Mucosa of rectum (tissue), 2 donors: ENCODE measurements at regions not wholly inside any gene's neighbourhood (a gene's known extent, or its start where the extent isn't known, plus 50 kb on each side); places are given as distances from the start of the nearest gene placed in this dataset.

ENCODE experiments used
- H3K27ac ChIP-seq, 2 donors: one replicate each; pipeline ENCODE4 v1.7.0; 2013; ENCODE audit warnings: inconsistent platforms in 2 of 2, low read depth in 2 of 2, low read length in 2 of 2
- H3K27me3 ChIP-seq, 2 donors: one replicate each; pipeline ENCODE4 v1.7.0; 2013; ENCODE audit warnings: low read length in 2 of 2; ENCODE audit not compliant: control insufficient read depth in 2 of 2, insufficient read depth in 2 of 2
- H3K36me3 ChIP-seq, 2 donors: one replicate each; pipeline ENCODE4 v1.7.0; 2013; ENCODE audit warnings: low read length in 2 of 2; ENCODE audit not compliant: control insufficient read depth in 2 of 2, insufficient read depth in 2 of 2
- H3K4me1 ChIP-seq, 2 donors: one replicate each; pipeline ENCODE4 v1.7.0; 2013; ENCODE audit warnings: low read length in 2 of 2, mild to moderate bottlenecking in 1 of 2; ENCODE audit not compliant: control insufficient read depth in 2 of 2, insufficient read depth in 2 of 2
- H3K4me3 ChIP-seq, 2 donors: one replicate each; pipeline ENCODE4 v1.7.0; 2013; ENCODE audit warnings: low read length in 2 of 2
- H3K9ac ChIP-seq, 2 donors: one replicate each; pipeline ENCODE4 v1.7.0; 2013; ENCODE audit warnings: low read length in 2 of 2, low read depth in 1 of 2, mild to moderate bottlenecking in 1 of 2
- H3K9me3 ChIP-seq, 2 donors: one replicate each; pipeline ENCODE4 v1.7.0; 2013; ENCODE audit warnings: low read length in 2 of 2; ENCODE audit not compliant: control insufficient read depth in 2 of 2
- donor health status: healthy.
- donor health status: Normal muscosa, but diverticular disease.

DNA sequence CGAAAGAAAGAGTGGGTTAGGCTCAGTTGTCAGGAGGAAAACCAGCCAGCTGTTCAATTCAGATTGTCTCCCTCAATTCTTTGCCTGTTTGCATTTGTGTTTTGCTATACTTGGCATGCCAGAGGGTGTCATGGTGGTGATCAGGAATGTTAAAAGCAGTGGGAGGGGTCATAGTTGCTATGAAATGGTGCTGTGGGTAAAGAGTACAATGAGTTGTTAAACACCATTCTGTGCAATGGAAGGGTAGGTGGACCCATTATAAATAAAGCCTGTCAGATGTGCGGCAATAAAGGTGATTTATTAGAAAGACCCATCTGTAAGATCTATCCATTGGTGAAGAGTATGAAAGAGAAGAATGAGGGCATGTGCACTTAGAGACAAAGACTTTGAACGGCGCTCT, 82.2 kb downstream of the MRPL32 start:
- no peak overlapping the region for H3K9ac ChIP-seq
- H3K27me3 ChIP-seq = no peaks in the 10 kb centered on the region
- no peak overlapping the region for H3K27ac ChIP-seq
- no peaks in the 10 kb centered on the region for H3K9me3 ChIP-seq
- H3K4me3 ChIP-seq = no peak overlapping the region
- no peaks in the 10 kb centered on the region for H3K4me1 ChIP-seq
- H3K36me3 ChIP-seq = no peaks in the 10 kb centered on the region

DNA sequence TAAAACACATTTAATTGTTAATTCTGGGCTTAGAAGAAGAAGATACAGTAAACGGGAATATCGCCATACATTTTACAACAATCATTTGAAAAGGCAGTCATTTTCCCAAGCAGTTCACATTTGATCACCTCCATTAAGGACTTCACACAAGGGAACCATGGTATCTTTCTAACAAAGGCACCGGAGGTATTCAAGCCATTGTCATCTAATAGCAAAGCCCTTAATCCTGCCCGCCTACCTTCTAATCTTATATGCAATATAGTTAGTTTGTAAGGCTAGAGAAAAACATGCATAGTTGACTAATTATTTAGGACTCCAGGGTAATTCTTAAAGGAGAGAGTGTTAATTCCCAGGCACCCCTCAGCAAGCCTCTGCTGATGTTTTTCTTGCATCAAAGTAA, 83.1 kb downstream of the MRPL32 start:
- H3K27ac ChIP-seq = no peak overlapping the region
- no peaks in the 10 kb centered on the region for H3K9me3 ChIP-seq
- H3K4me1 ChIP-seq = no peaks in the 10 kb centered on the region
- H3K9ac ChIP-seq = no peak overlapping the region
- H3K4me3 ChIP-seq = no peak overlapping the region
- no peaks in the 10 kb centered on the region for H3K27me3 ChIP-seq
- no peaks in the 10 kb centered on the region for H3K36me3 ChIP-seq

DNA sequence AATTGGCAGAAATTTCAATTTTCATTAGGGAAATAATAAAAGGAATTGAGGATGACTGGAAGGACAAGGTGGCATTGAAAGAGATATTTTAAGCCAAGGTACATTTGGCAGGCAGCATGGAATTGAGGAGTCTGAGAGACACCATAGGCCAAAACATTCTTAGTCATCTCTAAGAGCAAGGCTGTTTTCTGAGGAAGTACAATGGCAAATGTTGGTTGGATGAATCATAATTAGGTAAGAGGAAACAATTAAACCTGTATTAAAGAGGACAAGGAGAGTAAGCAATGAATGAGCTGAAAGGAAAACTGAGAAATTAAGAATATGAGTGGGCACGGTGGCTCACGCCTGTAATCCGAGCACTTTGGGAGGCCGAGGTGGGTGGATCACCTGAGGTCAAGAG, 86.3 kb downstream of the MRPL32 start:
- Histone ChIP-seq H3K9ac (no peak overlapping the region), H3K36me3 (no peaks in the 10 kb centered on the region), H3K27ac (no peak overlapping the region), H3K27me3 (no peaks in the 10 kb centered on the region), H3K4me1 (no peaks in the 10 kb centered on the region), H3K9me3 (no peaks in the 10 kb centered on the region), H3K4me3 (no peak overlapping the region)

DNA sequence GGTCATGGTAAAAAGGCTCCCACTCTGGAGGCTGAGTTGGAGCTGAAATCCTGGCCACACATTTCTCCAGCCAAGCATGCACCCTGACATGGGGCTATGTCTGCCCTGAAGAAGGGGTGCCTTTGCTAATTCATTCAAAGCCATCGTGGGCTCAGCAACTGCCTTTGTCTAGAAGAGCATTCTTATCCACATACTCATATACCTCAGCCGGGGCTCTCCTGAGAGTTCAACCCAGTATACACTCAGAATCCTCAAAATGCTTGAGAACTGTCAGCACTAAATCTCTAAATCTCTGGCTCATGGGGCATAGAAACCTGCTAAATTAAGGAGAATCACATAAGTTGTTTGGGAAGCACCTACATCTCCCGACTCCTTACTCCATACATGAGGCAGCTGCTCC, 89.3 kb downstream of the MRPL32 start:
- Histone ChIP-seq H3K4me1 (no peaks in the 10 kb centered on the region), H3K9me3 (no peaks in the 10 kb centered on the region), H3K9ac (no peak overlapping the region), H3K27ac (no peak overlapping the region), H3K27me3 (no peaks in the 10 kb centered on the region), H3K4me3 (no peak overlapping the region), H3K36me3 (no peaks in the 10 kb centered on the region)

DNA sequence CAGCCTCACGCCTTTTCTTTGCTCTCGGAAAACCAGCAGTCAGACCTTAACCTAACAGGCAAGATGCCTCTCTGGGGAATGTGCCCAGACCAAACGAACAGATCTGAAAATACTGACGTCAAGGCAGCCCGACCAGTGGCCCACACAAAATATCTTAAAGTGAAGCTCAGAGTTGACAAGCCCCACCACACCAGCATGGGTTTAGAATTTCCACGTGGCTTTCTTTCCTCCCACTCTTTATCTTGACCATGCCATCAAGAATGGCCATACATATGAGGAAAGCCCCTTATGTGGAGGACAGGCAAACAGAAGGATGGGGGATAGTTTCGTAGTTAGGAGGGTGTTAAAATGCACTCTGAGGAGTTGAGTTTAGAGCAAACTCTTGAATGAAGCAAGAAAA, 89.8 kb downstream of the MRPL32 start:
- Histone ChIP-seq H3K27me3 (no peaks in the 10 kb centered on the region), H3K36me3 (no peaks in the 10 kb centered on the region), H3K9ac (no peak overlapping the region), H3K4me1 (no peaks in the 10 kb centered on the region), H3K9me3 (no peaks in the 10 kb centered on the region), H3K27ac (no peak overlapping the region), H3K4me3 (no peak overlapping the region)

DNA sequence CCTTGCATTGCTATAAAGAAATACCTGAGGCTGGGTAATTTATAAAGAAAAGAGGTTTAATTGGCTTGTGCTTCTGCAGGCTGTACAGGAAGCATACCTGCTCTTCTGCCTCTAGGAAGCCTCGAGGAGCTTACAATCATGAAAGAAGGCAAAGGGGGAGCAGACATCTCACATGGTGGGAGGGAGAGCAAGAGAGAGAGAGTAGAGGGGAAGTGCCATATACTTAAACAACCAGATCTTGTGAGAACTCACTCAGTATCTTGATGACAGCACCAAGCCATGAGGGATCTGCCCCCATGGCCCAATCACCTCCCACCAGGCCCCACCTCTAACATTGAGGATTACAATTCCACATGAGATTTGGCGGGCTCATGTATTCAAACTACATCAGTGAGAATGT, 79.1 kb upstream of the HECW1 start:
- no peaks in the 10 kb centered on the region for H3K27me3 ChIP-seq
- H3K27ac ChIP-seq = no peak overlapping the region

DNA sequence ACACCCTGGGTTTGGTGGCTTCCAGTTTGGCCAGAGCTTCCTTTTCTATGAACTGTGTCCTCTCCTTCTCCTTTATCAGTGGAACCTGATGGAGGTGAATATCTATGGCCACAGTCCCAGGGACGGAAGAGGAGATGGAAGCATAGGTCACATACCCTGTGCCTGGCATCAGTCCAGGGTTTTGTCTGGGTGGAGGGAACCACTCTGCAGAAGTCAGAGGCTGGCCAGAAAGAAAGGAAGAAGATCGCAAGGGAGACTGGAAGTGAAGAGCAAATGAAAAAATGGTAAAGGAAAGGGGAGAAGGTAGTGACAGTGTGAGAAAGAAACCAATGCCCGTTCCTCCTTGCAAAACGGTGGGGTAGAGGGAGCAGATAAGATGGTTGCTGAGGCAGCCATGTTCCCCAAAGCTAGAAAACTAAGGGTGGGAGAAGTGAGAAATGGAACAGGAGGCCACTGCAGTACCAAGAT, 77.9 kb upstream of the HECW1 start:
- Histone ChIP-seq H3K27ac (no peak overlapping the region), H3K36me3 (no peaks in the 10 kb centered on the region), H3K4me3 (no peak overlapping the region), H3K9me3 (no peaks in the 10 kb centered on the region), H3K27me3 (no peaks in the 10 kb centered on the region), H3K9ac (no peak overlapping the region), H3K4me1 (no peaks in the 10 kb centered on the region)

More for the DNA sequence above, 79.1 kb upstream of the HECW1 start:
- Histone ChIP-seq H3K9ac (no peak overlapping the region), H3K9me3 (no peaks in the 10 kb centered on the region), H3K4me1 (no peaks in the 10 kb centered on the region), H3K36me3 (no peaks in the 10 kb centered on the region), H3K4me3 (no peak overlapping the region)

DNA sequence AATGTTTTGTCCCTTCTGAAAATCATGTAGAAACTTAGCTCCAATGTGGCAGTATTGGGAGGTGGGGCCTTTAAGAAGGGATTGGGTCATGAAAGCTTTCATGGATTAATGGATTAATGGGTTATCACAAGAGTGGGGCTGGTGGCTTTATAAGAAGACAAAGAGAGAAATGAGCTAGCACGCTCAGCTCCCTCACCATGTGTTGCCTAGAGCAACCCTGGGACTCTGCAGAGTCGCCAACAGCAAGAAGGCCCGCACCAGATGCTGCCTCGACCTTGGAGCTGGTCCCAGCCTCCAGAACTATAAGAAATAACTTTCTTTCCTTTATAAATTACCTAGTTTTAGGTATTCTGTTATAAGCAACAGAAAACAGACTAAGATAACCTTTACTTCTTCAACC, 74.9 kb upstream of the HECW1 start:
- Histone ChIP-seq H3K9me3 (no peaks in the 10 kb centered on the region), H3K4me3 (no peak overlapping the region), H3K27me3 (no peaks in the 10 kb centered on the region), H3K9ac (no peak overlapping the region), H3K4me1 (no peaks in the 10 kb centered on the region), H3K36me3 (no peaks in the 10 kb centered on the region), H3K27ac (no peak overlapping the region)

DNA sequence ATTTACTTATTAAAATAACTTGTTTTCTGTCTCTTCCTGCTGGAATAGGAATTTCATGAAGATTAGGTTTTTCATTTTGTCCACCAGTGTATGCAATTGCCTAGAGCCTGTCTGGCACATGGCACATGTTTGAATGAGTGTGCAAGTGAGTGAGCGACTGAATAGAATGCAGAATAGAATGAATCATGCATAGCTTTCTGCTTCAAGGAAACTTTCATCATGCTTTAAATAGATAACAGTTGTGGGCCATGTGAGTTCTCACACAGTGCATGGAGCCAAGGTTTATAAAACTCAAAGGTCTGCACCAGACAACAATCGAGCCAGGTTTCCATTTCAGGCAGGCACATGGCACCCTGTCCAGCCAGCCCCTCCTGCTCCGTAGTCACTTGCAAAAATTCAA, 74.2 kb upstream of the HECW1 start:
- no peak overlapping the region for H3K27ac ChIP-seq
- no peaks in the 10 kb centered on the region for H3K27me3 ChIP-seq
- no peak overlapping the region for H3K9ac ChIP-seq
- no peaks in the 10 kb centered on the region for H3K36me3 ChIP-seq
- H3K9me3 ChIP-seq = no peaks in the 10 kb centered on the region
- H3K4me3 ChIP-seq = no peak overlapping the region
- H3K4me1 ChIP-seq = no peaks in the 10 kb centered on the region

DNA sequence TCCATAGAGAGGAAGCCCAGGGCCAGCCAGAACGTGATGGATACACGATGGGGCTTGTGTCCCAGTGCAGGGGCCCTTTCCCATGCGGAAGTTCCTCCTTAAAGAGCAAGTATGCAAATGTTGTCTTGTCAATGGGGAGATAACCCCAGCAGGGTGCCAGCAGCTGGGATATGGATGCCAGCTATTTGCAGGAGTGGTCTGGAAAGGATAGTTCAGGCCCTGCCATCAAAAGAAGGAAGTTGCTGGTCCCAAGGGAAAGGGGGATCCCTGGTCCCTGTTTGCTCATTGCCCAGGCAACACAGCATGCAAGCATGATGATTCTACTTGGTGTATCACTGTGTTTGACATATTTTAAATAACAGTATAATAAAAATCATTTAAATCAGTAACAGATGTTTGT, 73.1 kb upstream of the HECW1 start:
- Histone ChIP-seq H3K4me3 (no peak overlapping the region), H3K36me3 (no peaks in the 10 kb centered on the region), H3K9ac (no peak overlapping the region), H3K27me3 (no peaks in the 10 kb centered on the region), H3K9me3 (no peaks in the 10 kb centered on the region), H3K27ac (no peak overlapping the region), H3K4me1 (no peaks in the 10 kb centered on the region)

DNA sequence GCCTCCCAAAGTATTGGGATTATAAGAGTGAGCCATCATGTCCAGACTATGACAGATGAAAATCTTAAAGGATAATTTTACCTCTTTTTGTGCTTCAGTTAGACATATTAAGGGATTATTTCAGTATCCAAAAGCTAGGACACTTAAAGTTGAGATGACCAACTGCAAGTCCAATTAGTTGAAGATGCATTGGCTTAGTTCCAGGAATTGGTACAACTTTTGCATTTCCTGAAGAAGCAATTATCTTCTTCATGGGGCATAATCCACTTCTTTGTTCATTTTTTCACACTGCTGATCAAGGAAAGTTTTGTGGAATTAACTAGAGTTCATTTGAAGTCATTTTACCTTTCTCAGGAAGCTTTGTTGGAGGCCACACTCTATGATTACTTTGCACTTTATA, 72.0 kb upstream of the HECW1 start:
- no peak overlapping the region for H3K4me3 ChIP-seq
- no peaks in the 10 kb centered on the region for H3K36me3 ChIP-seq
- no peak overlapping the region for H3K27ac ChIP-seq
- H3K27me3 ChIP-seq = no peaks in the 10 kb centered on the region
- no peaks in the 10 kb centered on the region for H3K4me1 ChIP-seq
- no peak overlapping the region for H3K9ac ChIP-seq
- no peaks in the 10 kb centered on the region for H3K9me3 ChIP-seq
